Body of pancreas (tissue), 4 donors: ENCODE measurements at regions not wholly inside any gene's neighbourhood (a gene's known extent, or its start where the extent isn't known, plus 50 kb on each side); places are given as distances from the start of the nearest gene placed in this dataset.

Experiments
- ATAC-seq: fragments of 150-250 bp; one replicate; pipeline ENCODE4 v1.9.1; 2016
- DNase-seq, 4 donors: peaks; one replicate each; pipeline ENCODE4 v3.0.0-alpha.2; 2019
- H3K27ac ChIP-seq, 4 donors: fragments of 200-600 bp; sonication (generic); 1 replicate in 3 of 4; 2 replicates in 1 of 4; pipeline versions ENCODE4 v1.5.1 to v1.6.1; 2016 to 2019; ENCODE audit warnings: mild to moderate bottlenecking in 1 of 4, mixed read lengths in 1 of 4, moderate library complexity in 1 of 4
- H3K27me3 ChIP-seq, 2 donors: fragments of 200-600 bp; sonication (generic); one replicate each; pipeline ENCODE4 v1.6.0; 2016; ENCODE audit warnings: mild to moderate bottlenecking in 1 of 2
- H3K36me3 ChIP-seq, 2 donors: fragments of 200-600 bp; sonication (generic); replicated peaks in 1 of 2; 2 replicates each; pipeline ENCODE4 v1.5.1; 2016; ENCODE audit warnings: low read depth in 2 of 2; ENCODE audit not compliant: insufficient read depth in 1 of 2
- H3K4me1 ChIP-seq: fragments of 200-600 bp; sonication (generic); one replicate; pipeline ENCODE4 v1.6.0; 2016
- H3K4me3 ChIP-seq, 2 donors: fragments of 200-600 bp; sonication (generic); 1 replicate in 1 of 2; 2 replicates in 1 of 2; pipeline ENCODE4 v1.5.1; 2016 to 2019
- H3K9me3 ChIP-seq, 3 donors: fragments of 200-600 bp; sonication (generic); 1 replicate in 2 of 3; 2 replicates in 1 of 3; pipeline ENCODE4 v1.5.1; 2016
- CTCF ChIP-seq, 7 experiments: fragments of 450-650 bp in 4 of 7; fragments of 200-600 bp in 3 of 7; sonication (generic) in 3 of 7; IDR thresholded peaks; one replicate each; pipeline ENCODE4 v1.5.1; 2016 to 2019; ENCODE audit warnings: antibody characterized with exemption in 7 of 7
- POLR2A ChIP-seq, 3 donors: fragments of 450-650 bp; IDR thresholded peaks; one replicate each; pipeline ENCODE4 v1.6.1; 2016; ENCODE audit warnings: antibody characterized with exemption in 3 of 3, mild to moderate bottlenecking in 2 of 3
- WGBS, 2 donors: methylation state at CpG; one replicate each; pipeline ENCODE4 v1.1.5; 2017; 5-methylcytosine and 5-hydroxymethylcytosine counted together
- intact Hi-C: fragments of 100-400 bp; cut with DNase I; formaldehyde crosslinking; loops from one replicate; pipeline ENCODE4 v1.15.1; 2023

- no peak for TF ChIP-seq CTCF (IDR thresholded peaks at IDR 0.05)
- TF ChIP-seq POLR2A (IDR thresholded peaks at IDR 0.05), result no peak
- Histone ChIP-seq H3K27me3 (no peaks in the 10 kb centered on the region), H3K4me1 (no peaks in the 10 kb centered on the region), H3K9me3 (no peaks in the 10 kb centered on the region), H3K36me3 (no peaks in the 10 kb centered on the region), H3K27ac (no peak overlapping the region), H3K4me3 (no peak overlapping the region)
- ATAC-seq, result no peak
- intact Hi-C loops, result no loop called here
- 91 to 100% methylated on average over 1 of the region's 1 CpG for WGBS, 2 donors
- no peak for DNase-seq
Measured at GRCh38 chr3:64308931-64309330, 83.7 kb upstream of the PRICKLE2 start.

GRCh38 chr3:64306745-64307144 lies 81.5 kb upstream of the PRICKLE2 start:
- peak; percentile 68 for ATAC-seq
- no peaks in the 10 kb centered on the region for H3K4me1 ChIP-seq
- no peak overlapping the region for H3K27ac ChIP-seq

GRCh38 chr3:64305731-64306130 lies 80.5 kb upstream of the PRICKLE2 start:
- H3K36me3 ChIP-seq, result no peaks in the 10 kb centered on the region
- WGBS, 2 donors, result 84 to 92% methylated on average over 1 of the region's 1 CpG

More at GRCh38 chr3:64306745-64307144, 81.5 kb upstream of the PRICKLE2 start:
- Histone ChIP-seq H3K36me3 (no peaks in the 10 kb centered on the region), H3K9me3 (no peaks in the 10 kb centered on the region), H3K27me3 (no peaks in the 10 kb centered on the region), H3K4me3 (no peak overlapping the region)
- intact Hi-C loops, result no loop called here
- WGBS, 2 donors, result 26 to 34% methylated on average over 2 of the region's 2 CpGs
- peak in 1 of 4 donors; percentile 60 for DNase-seq
- TF ChIP-seq POLR2A (IDR thresholded peaks at IDR 0.05) (no peak), CTCF (IDR thresholded peaks at IDR 0.05) (no peak)

GRCh38 chr3:64304828-64305410 lies 79.7 kb upstream of the PRICKLE2 start:
- 92 to 95% methylated on average over 7 to 8 of the region's 8 CpGs for WGBS, 2 donors
- no peaks in the 10 kb centered on the region for H3K27me3 ChIP-seq
- H3K36me3 ChIP-seq, result no peaks in the 10 kb centered on the region
- intact Hi-C loops, result no loop called here
- no peak for TF ChIP-seq POLR2A (IDR thresholded peaks at IDR 0.05)
- TF ChIP-seq CTCF (IDR thresholded peaks at IDR 0.05), result no peak
- no peak overlapping the region for H3K4me3 ChIP-seq
- H3K9me3 ChIP-seq, result no peaks in the 10 kb centered on the region
- DNase-seq (no peak), ATAC-seq (no peak)
- H3K27ac ChIP-seq, result no peak overlapping the region
- no peaks in the 10 kb centered on the region for H3K4me1 ChIP-seq

More at GRCh38 chr3:64305731-64306130, 80.5 kb upstream of the PRICKLE2 start:
- ATAC-seq (no peak), DNase-seq (no peak)
- intact Hi-C loops, result no loop called here
- no peak overlapping the region for H3K4me3 ChIP-seq
- no peaks in the 10 kb centered on the region for H3K9me3 ChIP-seq
- no peak overlapping the region for H3K27ac ChIP-seq
- no peak for TF ChIP-seq CTCF (IDR thresholded peaks at IDR 0.05)
- no peak for TF ChIP-seq POLR2A (IDR thresholded peaks at IDR 0.05)
- no peaks in the 10 kb centered on the region for H3K4me1 ChIP-seq
- H3K27me3 ChIP-seq, result no peaks in the 10 kb centered on the region

GRCh38 chr3:64303881-64304280 lies 78.6 kb upstream of the PRICKLE2 start:
- no peaks in the 10 kb centered on the region for H3K27me3 ChIP-seq
- H3K9me3 ChIP-seq, result no peaks in the 10 kb centered on the region
- intact Hi-C loops, result no loop called here
- H3K36me3 ChIP-seq, result no peaks in the 10 kb centered on the region
- no peaks in the 10 kb centered on the region for H3K4me1 ChIP-seq
- TF ChIP-seq CTCF (IDR thresholded peaks at IDR 0.05) (no peak), POLR2A (IDR thresholded peaks at IDR 0.05) (no peak)
- H3K4me3 ChIP-seq, result no peak overlapping the region
- H3K27ac ChIP-seq, result no peak overlapping the region
- WGBS, 2 donors, result 86 to 95% methylated on average over 6 of the region's 6 CpGs
- no peak for ATAC-seq
- no peak for DNase-seq
